ENCODE measurements at regions not wholly inside any gene's neighbourhood (a gene's known extent, or its start where the extent isn't known, plus 50 kb on each side); places are given as distances from the start of the nearest gene placed in this dataset.
A peak's percentile ranks its signal among the peaks of the same experiment; 100 is the strongest.

DNA sequence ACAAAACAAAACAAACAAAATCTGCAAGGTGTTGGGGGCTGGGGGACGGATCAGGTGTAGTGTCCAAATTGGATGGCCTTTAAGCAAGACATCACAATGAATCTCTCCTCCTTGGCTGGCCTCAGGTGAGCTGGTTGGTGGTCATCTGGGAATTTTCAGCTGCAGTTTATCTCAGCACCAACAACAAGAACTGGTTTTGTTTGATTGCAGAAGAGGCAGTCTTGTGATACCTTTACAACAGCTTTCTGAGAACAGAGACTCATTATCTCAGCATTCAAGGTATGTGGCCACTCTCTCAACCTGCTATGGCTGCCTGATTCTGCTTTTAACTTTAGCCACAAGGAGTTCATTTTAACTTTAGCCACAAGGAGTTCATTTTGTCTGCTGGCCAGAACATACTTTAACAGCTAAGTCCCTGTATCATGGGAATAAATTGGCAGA, 1543.4 kb downstream of the EFNA5 start:
- no peaks in the 10 kb centered on the region for H3K27me3 ChIP-seq (ENCODE audit: control insufficient read depth, insufficient read depth, low read length)
- DNase-seq (ENCODE audit: low read depth), result peak; percentile 51
- no peaks in the 10 kb centered on the region for H3K36me3 ChIP-seq (ENCODE audit: control insufficient read depth, insufficient read depth, low read length)
- no peak overlapping the region for H3K4me3 ChIP-seq (ENCODE audit: low read depth, low read length)
- TF ChIP-seq CTCF (IDR thresholded peaks at IDR 0.05; ENCODE audit: insufficient read depth, low read length, poor library complexity, severe bottlenecking), result no peak

DNA sequence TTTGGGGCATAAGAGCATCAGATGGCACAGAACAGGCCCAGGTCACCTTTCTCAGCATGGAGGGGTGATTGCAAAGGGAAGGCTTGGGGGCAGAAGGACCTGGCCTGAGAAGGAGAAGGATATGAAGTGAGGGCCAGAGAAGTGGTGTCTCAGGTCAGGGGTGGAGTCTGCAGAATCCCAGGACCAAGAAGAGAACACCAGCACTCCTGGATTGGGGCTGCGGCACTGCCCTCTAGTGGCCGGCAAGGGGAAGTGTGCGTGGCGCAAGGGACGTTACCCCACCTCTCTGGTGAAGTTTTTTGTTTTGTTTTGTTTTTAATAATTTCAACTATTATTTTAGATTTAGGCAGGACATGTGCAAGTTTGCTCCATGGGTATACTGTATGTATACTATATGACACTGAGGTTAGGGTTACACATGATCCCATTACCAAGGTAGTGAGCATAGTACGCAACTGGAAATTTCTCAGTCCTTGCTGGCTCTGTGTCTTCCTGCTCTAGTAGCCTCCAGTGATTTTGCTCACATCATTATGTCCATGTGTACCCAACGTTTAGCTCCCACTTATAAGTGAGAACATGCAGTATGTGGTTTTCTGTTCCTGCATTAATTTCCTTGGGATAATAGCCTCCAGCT, 1548.6 kb downstream of the EFNA5 start:
- DNase-seq (ENCODE audit: low read depth), result no peak

GRCh38 chr5:106116682-106117081, 1554.1 kb downstream of the EFNA5 start:
- TF ChIP-seq CTCF (IDR thresholded peaks at IDR 0.05; ENCODE audit: insufficient read depth, low read length, poor library complexity, severe bottlenecking), result no peak
- DNase-seq (ENCODE audit: low read depth), result no peak
- H3K27me3 ChIP-seq (ENCODE audit: control insufficient read depth, insufficient read depth, low read length), result no peaks in the 10 kb centered on the region

More for the DNA sequence above, 1548.6 kb downstream of the EFNA5 start:
- no peaks in the 10 kb centered on the region for H3K27me3 ChIP-seq (ENCODE audit: control insufficient read depth, insufficient read depth, low read length)
- peak; percentile 74 for TF ChIP-seq CTCF (IDR thresholded peaks at IDR 0.05; ENCODE audit: insufficient read depth, low read length, poor library complexity, severe bottlenecking)
- H3K36me3 ChIP-seq (ENCODE audit: control insufficient read depth, insufficient read depth, low read length), result no peaks in the 10 kb centered on the region
- H3K4me3 ChIP-seq (ENCODE audit: low read depth, low read length), result no peak overlapping the region

GRCh38 chr5:106113922-106114321, 1556.8 kb downstream of the EFNA5 start:
- Histone ChIP-seq H3K36me3 (ENCODE audit: control insufficient read depth, insufficient read depth, low read length) (no peaks in the 10 kb centered on the region), H3K27me3 (ENCODE audit: control insufficient read depth, insufficient read depth, low read length) (no peaks in the 10 kb centered on the region), H3K4me3 (ENCODE audit: low read depth, low read length) (no peak overlapping the region)
- TF ChIP-seq CTCF (IDR thresholded peaks at IDR 0.05; ENCODE audit: insufficient read depth, low read length, poor library complexity, severe bottlenecking), result no peak
- DNase-seq (ENCODE audit: low read depth), result no peak

More at GRCh38 chr5:106116682-106117081, 1554.1 kb downstream of the EFNA5 start:
- H3K36me3 ChIP-seq (ENCODE audit: control insufficient read depth, insufficient read depth, low read length), result no peaks in the 10 kb centered on the region
- no peak overlapping the region for H3K4me3 ChIP-seq (ENCODE audit: low read depth, low read length)

- TF ChIP-seq CTCF (IDR thresholded peaks at IDR 0.05; ENCODE audit: insufficient read depth, low read length, poor library complexity, severe bottlenecking), result no peak
- no peak overlapping the region for H3K4me3 ChIP-seq (ENCODE audit: low read depth, low read length)
- DNase-seq (ENCODE audit: low read depth), result no peak
- no peaks in the 10 kb centered on the region for H3K27me3 ChIP-seq (ENCODE audit: control insufficient read depth, insufficient read depth, low read length)
- H3K36me3 ChIP-seq (ENCODE audit: control insufficient read depth, insufficient read depth, low read length), result no peaks in the 10 kb centered on the region
Observed at GRCh38 chr5:106106384-106106783, 1564.4 kb downstream of the EFNA5 start.

DNA sequence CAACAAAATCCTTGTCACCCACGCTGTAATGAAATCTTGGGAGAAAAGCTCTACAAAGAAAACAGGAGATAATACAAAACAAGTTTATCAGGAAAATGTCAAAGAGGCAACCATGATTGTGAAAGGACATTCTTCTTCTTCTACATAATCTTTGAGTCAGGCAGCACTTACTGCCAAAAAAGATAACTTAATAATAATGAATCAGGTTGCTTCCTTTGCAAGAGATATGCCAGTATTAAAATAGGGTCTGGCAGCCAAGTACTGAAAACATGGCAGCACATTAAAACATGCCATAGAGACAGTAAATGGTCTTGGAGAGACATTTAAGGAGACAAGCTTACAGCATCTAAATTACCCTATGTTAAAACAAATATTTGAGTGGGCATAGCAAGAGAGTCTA, 1573.4 kb downstream of the EFNA5 start:
- H3K36me3 ChIP-seq (ENCODE audit: control insufficient read depth, insufficient read depth, low read length), result no peaks in the 10 kb centered on the region
- no peak for TF ChIP-seq CTCF (IDR thresholded peaks at IDR 0.05; ENCODE audit: insufficient read depth, low read length, poor library complexity, severe bottlenecking)
- H3K4me3 ChIP-seq (ENCODE audit: low read depth, low read length), result no peak overlapping the region
- H3K27me3 ChIP-seq (ENCODE audit: control insufficient read depth, insufficient read depth, low read length), result no peaks in the 10 kb centered on the region
- no peak for DNase-seq (ENCODE audit: low read depth)
